PFSK-1 (cell line): ENCODE measurements at regions not wholly inside any gene's neighbourhood (a gene's known extent, or its start where the extent isn't known, plus 50 kb on each side); places are given as distances from the start of the nearest gene placed in this dataset.

ENCODE experiments used
- POLR2AphosphoS5 ChIP-seq: IDR thresholded peaks from 2 replicates; pipeline ENCODE4 v1.6.1; 2012; ENCODE audit warnings: low read depth, mild to moderate bottlenecking, control low read depth, low read length, moderate library complexity
- TAF1 ChIP-seq: IDR thresholded peaks from 2 replicates; pipeline ENCODE4 v1.6.1; 2012; ENCODE audit warnings: low read length, control low read depth, borderline replicate concordance; ENCODE audit not compliant: insufficient read depth
- TF ChIP-seq, protein P1 (sequence below), 2 experiments: IDR thresholded peaks; 2 replicates each; pipeline versions ENCODE4 v1.6.1 to v1.8.0; 2011 to 2012; ENCODE audit warnings: low read depth in 2 of 2, low read length in 2 of 2, control low read depth in 1 of 2, inconsistent platforms in 1 of 2, mild to moderate bottlenecking in 1 of 2, moderate library complexity in 1 of 2; ENCODE audit not compliant: insufficient read depth in 1 of 2

GRCh38 chr2:12448846-12449505 lies 267.8 kb upstream of the TRIB2 start:
- TF ChIP-seq TAF1 (no peak), POLR2AphosphoS5 (no peak)
- TF ChIP-seq, protein P1, sequence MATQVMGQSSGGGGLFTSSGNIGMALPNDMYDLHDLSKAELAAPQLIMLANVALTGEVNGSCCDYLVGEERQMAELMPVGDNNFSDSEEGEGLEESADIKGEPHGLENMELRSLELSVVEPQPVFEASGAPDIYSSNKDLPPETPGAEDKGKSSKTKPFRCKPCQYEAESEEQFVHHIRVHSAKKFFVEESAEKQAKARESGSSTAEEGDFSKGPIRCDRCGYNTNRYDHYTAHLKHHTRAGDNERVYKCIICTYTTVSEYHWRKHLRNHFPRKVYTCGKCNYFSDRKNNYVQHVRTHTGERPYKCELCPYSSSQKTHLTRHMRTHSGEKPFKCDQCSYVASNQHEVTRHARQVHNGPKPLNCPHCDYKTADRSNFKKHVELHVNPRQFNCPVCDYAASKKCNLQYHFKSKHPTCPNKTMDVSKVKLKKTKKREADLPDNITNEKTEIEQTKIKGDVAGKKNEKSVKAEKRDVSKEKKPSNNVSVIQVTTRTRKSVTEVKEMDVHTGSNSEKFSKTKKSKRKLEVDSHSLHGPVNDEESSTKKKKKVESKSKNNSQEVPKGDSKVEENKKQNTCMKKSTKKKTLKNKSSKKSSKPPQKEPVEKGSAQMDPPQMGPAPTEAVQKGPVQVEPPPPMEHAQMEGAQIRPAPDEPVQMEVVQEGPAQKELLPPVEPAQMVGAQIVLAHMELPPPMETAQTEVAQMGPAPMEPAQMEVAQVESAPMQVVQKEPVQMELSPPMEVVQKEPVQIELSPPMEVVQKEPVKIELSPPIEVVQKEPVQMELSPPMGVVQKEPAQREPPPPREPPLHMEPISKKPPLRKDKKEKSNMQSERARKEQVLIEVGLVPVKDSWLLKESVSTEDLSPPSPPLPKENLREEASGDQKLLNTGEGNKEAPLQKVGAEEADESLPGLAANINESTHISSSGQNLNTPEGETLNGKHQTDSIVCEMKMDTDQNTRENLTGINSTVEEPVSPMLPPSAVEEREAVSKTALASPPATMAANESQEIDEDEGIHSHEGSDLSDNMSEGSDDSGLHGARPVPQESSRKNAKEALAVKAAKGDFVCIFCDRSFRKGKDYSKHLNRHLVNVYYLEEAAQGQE (IDR thresholded peaks at IDR 0.05; ENCODE audit: insufficient read depth in 1 of 2, low read depth in 2 of 2, low read length in 2 of 2), result no peak
